DND-41 (cell line): ENCODE measurements at regions not wholly inside any gene's neighbourhood (a gene's known extent, or its start where the extent isn't known, plus 50 kb on each side); places are given as distances from the start of the nearest gene placed in this dataset.

Experiments used
- ATAC-seq: fragments of 200-7000 bp; cut with Tn5 transposase; 3 replicates; pipeline ENCODE4 v1.9.1; 2021; ENCODE audit warnings: low read depth; ENCODE audit not compliant: insufficient read depth
- DNase-seq: peaks from one replicate; pipeline ENCODE4 v3.0.0-alpha.2; 2020
- H2AFZ ChIP-seq: 2 replicates; pipeline ENCODE4 v1.6.0; 2012; ENCODE audit warnings: low read depth, low read length
- H3K27ac ChIP-seq: 2 replicates; pipeline ENCODE4 v1.5.1; 2012; ENCODE audit warnings: low read length, inconsistent platforms
- H3K27me3 ChIP-seq: fragments of 200-600 bp; sonication (generic); 2 replicates; pipeline ENCODE4 v1.6.0; 2012; ENCODE audit warnings: low read length, mild to moderate bottlenecking, inconsistent platforms; ENCODE audit not compliant: insufficient read depth, poor library complexity
- H3K36me3 ChIP-seq: 2 replicates; pipeline ENCODE4 v1.5.1; 2012; ENCODE audit warnings: low read length, inconsistent platforms; ENCODE audit not compliant: insufficient read depth
- H3K4me1 ChIP-seq: 2 replicates; pipeline ENCODE4 v1.5.1; 2012; ENCODE audit warnings: mild to moderate bottlenecking, low read length; ENCODE audit not compliant: insufficient read depth
- H3K4me2 ChIP-seq: 2 replicates; pipeline ENCODE4 v1.6.0; 2012; ENCODE audit warnings: mild to moderate bottlenecking, moderate library complexity, low read length, inconsistent platforms; ENCODE audit not compliant: insufficient read depth
- H3K4me3 ChIP-seq, 2 experiments: fragments of 200-600 bp in 1 of 2; shearing (Covaris generic) in 1 of 2; 2 replicates each; pipeline ENCODE4 v1.5.1; 2012 to 2016; ENCODE audit warnings: inconsistent platforms in 2 of 2, low read length in 2 of 2, mild to moderate bottlenecking in 2 of 2, low read depth in 1 of 2, moderate library complexity in 1 of 2
- H3K79me2 ChIP-seq: 2 replicates; pipeline ENCODE4 v1.6.0; 2012; ENCODE audit warnings: low read length, inconsistent platforms; ENCODE audit not compliant: insufficient read depth
- H3K9ac ChIP-seq: 2 replicates; pipeline ENCODE4 v1.6.0; 2012; ENCODE audit warnings: low read depth, mild to moderate bottlenecking, inconsistent platforms, low read length, moderate library complexity
- H3K9me3 ChIP-seq: 2 replicates; pipeline ENCODE4 v1.5.1; 2012; ENCODE audit warnings: low read length, moderate library complexity, mild to moderate bottlenecking, inconsistent platforms; ENCODE audit not compliant: insufficient read depth, severe bottlenecking
- H4K20me1 ChIP-seq: 2 replicates; pipeline ENCODE4 v1.6.0; 2012; ENCODE audit warnings: low read length; ENCODE audit not compliant: insufficient read depth
- CTCF ChIP-seq: IDR thresholded peaks from 2 replicates; pipeline ENCODE4 v1.5.1; 2012; ENCODE audit warnings: borderline replicate concordance, low read length, moderate library complexity, mild to moderate bottlenecking; ENCODE audit not compliant: poor library complexity, severe bottlenecking; ENCODE audit errors: extremely low read depth
- EZH2 ChIP-seq: IDR thresholded peaks from 3 replicates; pipeline ENCODE4 v1.6.1; 2012; ENCODE audit warnings: borderline replicate concordance, low read depth, mild to moderate bottlenecking, moderate library complexity, low read length, inconsistent platforms; ENCODE audit not compliant: severe bottlenecking

DNA sequence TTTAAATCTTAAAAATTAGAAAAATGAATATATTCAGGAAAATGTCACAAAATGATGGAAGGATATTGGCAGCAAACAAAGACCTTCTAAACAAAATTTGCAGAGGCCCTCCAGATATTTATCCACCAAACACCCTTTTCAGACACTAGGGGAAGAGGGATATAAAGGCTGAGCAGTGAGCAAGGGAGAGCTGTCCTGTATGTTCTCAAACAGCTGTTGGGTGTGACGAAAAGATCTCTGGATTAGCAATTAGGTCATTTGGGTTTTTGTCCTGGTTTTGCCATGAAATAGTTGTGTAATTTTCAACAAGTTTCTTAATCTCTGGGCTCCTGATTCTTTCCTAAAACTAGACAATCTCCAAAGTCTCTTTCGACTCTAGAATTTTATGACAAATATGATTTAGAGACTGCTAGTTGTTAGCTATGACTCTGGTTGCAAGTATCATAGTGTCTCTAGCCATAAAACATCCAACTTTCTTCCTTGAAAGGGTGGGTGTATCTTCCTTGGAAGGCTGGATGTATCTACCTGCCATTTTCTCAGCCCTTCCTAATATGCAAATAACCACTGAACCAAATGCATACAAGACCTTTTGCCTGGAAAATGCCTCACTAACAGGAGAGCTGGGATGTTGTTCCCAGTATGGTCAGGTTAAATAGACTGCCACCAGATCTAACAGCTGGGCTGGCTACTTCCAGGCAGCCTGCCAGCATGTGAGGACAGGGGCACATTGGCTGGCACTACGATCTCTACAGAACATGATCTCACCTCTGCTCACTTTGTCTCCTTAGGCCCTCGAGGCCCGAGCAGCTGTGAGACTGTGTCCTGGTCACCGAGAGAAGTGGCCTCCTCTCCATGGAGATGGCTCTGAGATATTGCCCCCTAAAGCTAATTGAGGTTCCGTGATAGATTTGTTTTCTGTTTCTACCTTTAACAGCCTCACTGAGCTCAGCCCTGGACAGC is 225.5 kb upstream of the JADE1 start:
- no peak overlapping the region for H3K4me2 ChIP-seq

GRCh38 chr4:128582427-128582870 is 227.1 kb upstream of the JADE1 start:
- ATAC-seq = no peak
- Histone ChIP-seq H3K36me3 (no peaks in the 10 kb centered on the region), H3K4me2 (no peak overlapping the region), H3K9me3 (no peaks in the 10 kb centered on the region), H4K20me1 (no peaks in the 10 kb centered on the region), H2AFZ (no peak overlapping the region), H3K27me3 (no peaks in the 10 kb centered on the region), H3K27ac (no peak overlapping the region), H3K4me1 (no peaks in the 10 kb centered on the region), H3K79me2 (no peaks in the 10 kb centered on the region), H3K9ac (no peak overlapping the region), H3K4me3 (no peak overlapping the region)
- DNase-seq = no peak
- no peak for TF ChIP-seq EZH2
- no peak for TF ChIP-seq CTCF

More for the DNA sequence above, 225.5 kb upstream of the JADE1 start:
- DNase-seq = no peak
- Histone ChIP-seq H3K36me3 (no peaks in the 10 kb centered on the region), H2AFZ (no peak overlapping the region), H3K9ac (no peak overlapping the region), H4K20me1 (no peaks in the 10 kb centered on the region), H3K4me1 (no peaks in the 10 kb centered on the region), H3K79me2 (no peaks in the 10 kb centered on the region), H3K4me3 (no peak overlapping the region), H3K27ac (no peak overlapping the region), H3K27me3 (no peaks in the 10 kb centered on the region), H3K9me3 (no peaks in the 10 kb centered on the region)
- TF ChIP-seq EZH2 (no peak), CTCF (no peak)
- no peak for ATAC-seq

DNA sequence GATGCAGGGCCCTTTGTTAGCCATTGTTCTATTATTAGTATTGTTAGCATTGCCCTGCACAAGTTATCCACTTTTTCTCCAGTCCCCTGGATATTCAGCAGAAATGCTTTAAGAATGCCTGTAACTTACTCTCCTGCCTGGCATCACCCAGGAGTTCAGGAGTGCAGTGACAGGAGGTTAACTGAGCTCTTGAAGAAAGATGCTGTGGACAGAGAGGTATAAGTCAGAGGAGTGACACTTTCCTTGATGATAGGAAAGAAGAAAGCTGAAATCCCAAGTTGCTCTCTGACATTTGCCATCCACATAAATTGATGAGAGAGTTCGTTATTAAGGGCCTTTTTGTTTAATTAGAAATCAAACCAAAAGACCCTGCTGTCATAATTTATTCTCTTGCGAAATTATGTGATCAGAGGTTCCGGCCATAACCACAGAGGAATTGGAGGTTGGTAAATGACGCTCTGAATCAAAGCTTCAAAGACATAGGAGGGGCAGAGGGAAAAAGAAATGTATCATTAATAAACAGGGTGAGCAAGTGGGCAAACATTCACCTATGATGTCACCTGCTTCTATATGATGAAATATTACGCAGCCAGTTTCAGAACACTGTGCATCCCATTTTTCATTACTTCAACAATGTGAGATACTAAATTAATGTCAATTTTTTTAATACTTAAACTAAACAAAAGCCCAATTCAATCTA is 230.2 kb upstream of the JADE1 start:
- Histone ChIP-seq H3K36me3 (no peaks in the 10 kb centered on the region), H3K9ac (no peak overlapping the region), H3K79me2 (no peaks in the 10 kb centered on the region), H4K20me1 (no peaks in the 10 kb centered on the region), H2AFZ (no peak overlapping the region), H3K27ac (no peak overlapping the region), H3K4me2 (no peak overlapping the region), H3K9me3 (no peaks in the 10 kb centered on the region), H3K4me1 (no peaks in the 10 kb centered on the region), H3K27me3 (no peaks in the 10 kb centered on the region), H3K4me3 (no peak overlapping the region)
- ATAC-seq = no peak
- TF ChIP-seq CTCF (no peak), EZH2 (no peak)
- DNase-seq = no peak
